ENCODE measurements at regions not wholly inside any gene's neighbourhood (a gene's known extent, or its start where the extent isn't known, plus 50 kb on each side); places are given as distances from the start of the nearest gene placed in this dataset.

DNA sequence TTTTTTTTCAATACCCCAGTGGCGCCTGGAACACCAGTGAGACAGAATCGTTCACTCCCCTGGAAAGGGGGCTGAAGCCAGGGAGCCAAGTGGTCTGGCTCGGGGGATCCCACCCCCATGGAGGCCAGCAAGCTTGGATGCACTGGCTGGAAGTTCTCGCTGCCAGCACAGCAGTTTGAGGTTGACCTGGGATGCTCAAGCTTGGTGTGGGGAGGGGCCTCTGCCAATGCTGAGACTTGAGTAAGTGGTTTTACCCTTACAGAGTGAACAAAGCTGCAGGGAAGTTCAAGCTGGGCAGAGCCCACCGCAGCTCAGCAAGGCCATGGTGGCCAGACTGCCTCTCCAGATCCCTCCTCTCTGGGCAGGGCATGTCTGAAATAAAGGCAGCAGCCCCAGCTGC is 276.2 kb upstream of the CNTN6 start:
- no peak overlapping the region for H4K8ac ChIP-seq (ENCODE audit: extremely low read depth, insufficient read depth, low read length)
- H3K4me3 ChIP-seq (ENCODE audit: extremely low read depth in 1 of 4, insufficient read depth in 2 of 4, low read depth in 3 of 4, low read length in 4 of 4): no peak overlapping the region
- H3K14ac ChIP-seq (ENCODE audit: insufficient read length): no peak overlapping the region
- H2BK5ac ChIP-seq (ENCODE audit: low read depth, low read length): no peak overlapping the region
- no peak overlapping the region for H2AK5ac ChIP-seq (ENCODE audit: low read depth, low read length)
- no peak overlapping the region for H4K91ac ChIP-seq (replicated peaks; ENCODE audit: insufficient read length, low read length)
- H3K18ac ChIP-seq (ENCODE audit: extremely low read depth, low read length): no peak overlapping the region
- no peaks in the 10 kb centered on the region for H3K36me3 ChIP-seq (ENCODE audit: control insufficient read depth in 2 of 4, insufficient read depth in 4 of 4, low read length in 3 of 4)
- H3K4me1 ChIP-seq (replicated peaks in 1 of 4; ENCODE audit: control insufficient read depth in 3 of 4, insufficient read depth in 4 of 4, low read length in 3 of 4): no peaks in the 10 kb centered on the region
- no peaks in the 10 kb centered on the region for H4K20me1 ChIP-seq (replicated peaks in 1 of 2; ENCODE audit: control insufficient read depth in 1 of 2, insufficient read depth in 2 of 2, low read length in 2 of 2)
- ChIA-PET POLR2A (ENCODE audit: partially characterized antibody) (no interaction called here), CTCF (ENCODE audit: partially characterized antibody) (no interaction called here)
- no peak overlapping the region for H3K56ac ChIP-seq (replicated peaks; ENCODE audit: insufficient read length, low read depth, low read length)
- no peak for FAIRE-seq
- H2BK12ac ChIP-seq (ENCODE audit: low read depth, low read length): no peak overlapping the region
- no peaks in the 10 kb centered on the region for H3K79me1 ChIP-seq (ENCODE audit: low read depth, low read length)
- H3K79me2 ChIP-seq (ENCODE audit: control insufficient read depth in 1 of 2, insufficient read depth in 2 of 2, low read length in 2 of 2): no peaks in the 10 kb centered on the region
- no peak for DNase-seq (ENCODE audit: low read depth in 1 of 2, low spot score in 2 of 2)
- H2AFZ ChIP-seq (ENCODE audit: low read length): no peak overlapping the region
- H3K4me2 ChIP-seq (ENCODE audit: insufficient read depth in 1 of 2, low read depth in 2 of 2, low read length in 2 of 2): no peak overlapping the region
- H2BK15ac ChIP-seq (ENCODE audit: low read length): no peak overlapping the region
- no peaks in the 10 kb centered on the region for H3K23me2 ChIP-seq (ENCODE audit: low read depth, low read length)
- H3K9me3 ChIP-seq (ENCODE audit: insufficient read depth in 2 of 2, low read depth in 1 of 2, low read length in 1 of 2): no peaks in the 10 kb centered on the region
- no peak overlapping the region for H2BK120ac ChIP-seq (replicated peaks; ENCODE audit: low read depth, low read length)
- H3K27ac ChIP-seq (ENCODE audit: low read depth, low read length): no peak overlapping the region
- H3K9ac ChIP-seq (replicated peaks in 1 of 4; ENCODE audit: extremely low read depth in 1 of 4, low read depth in 3 of 4, low read length in 3 of 4): no peak overlapping the region
- H3K4ac ChIP-seq (replicated peaks; ENCODE audit: insufficient read length, low read depth, low read length): no peak overlapping the region
- H4K5ac ChIP-seq (ENCODE audit: insufficient read length, low read depth, low read length): no peak overlapping the region
- H3K27me3 ChIP-seq (replicated peaks in 1 of 4; ENCODE audit: control insufficient read depth in 3 of 4, extremely low read depth in 1 of 4, insufficient read depth in 3 of 4, low read length in 3 of 4): no peaks in the 10 kb centered on the region
- no peak overlapping the region for H3K23ac ChIP-seq (ENCODE audit: insufficient read length)
- WGBS, 2 experiments (ENCODE audit: extremely low coverage in 1 of 2, insufficient coverage in 1 of 2, insufficient read length in 1 of 2, insufficient replicate concordance in 2 of 2, low coverage in 1 of 2, low lambda C conversion rate in 2 of 2, missing lambda C conversion rate in 1 of 2): 85% methylated on average over 5 of the region's 5 CpGs; no CpG with 5 or more reads in 1 of the 2 experiments
- H2BK20ac ChIP-seq (ENCODE audit: low read length): no peak overlapping the region
- TF ChIP-seq SUZ12 (IDR thresholded peaks at IDR 0.05; ENCODE audit: low read length) (no peak), GTF2F1 (IDR thresholded peaks at IDR 0.05; ENCODE audit: borderline replicate concordance, low read depth, low read length) (no peak), POU5F1 (IDR thresholded peaks at IDR 0.05; ENCODE audit: low read depth, low read length) (no peak), CBX8 (IDR thresholded peaks at IDR 0.05; ENCODE audit: borderline replicate concordance, low read depth, low read length) (no peak), RNF2 (IDR thresholded peaks at IDR 0.05; ENCODE audit: borderline replicate concordance, low read depth, low read length, missing control alignments, poor library complexity, severe bottlenecking) (no peak), YY1 (IDR thresholded peaks at IDR 0.05; ENCODE audit: low read depth, low read length) (no peak), TAF1 (IDR thresholded peaks at IDR 0.05; ENCODE audit: low read depth, low read length) (no peak), CTBP2 (IDR thresholded peaks at IDR 0.05; ENCODE audit: borderline replicate concordance, insufficient read depth, insufficient read length, low read length) (no peak), EZH2 (IDR thresholded peaks at IDR 0.05; ENCODE audit: low read depth, low read length, severe bottlenecking) (no peak), RBBP5 (IDR thresholded peaks at IDR 0.05; ENCODE audit: borderline replicate concordance, low read depth, low read length) (no peak)
- TF ChIP-seq, protein P1, sequence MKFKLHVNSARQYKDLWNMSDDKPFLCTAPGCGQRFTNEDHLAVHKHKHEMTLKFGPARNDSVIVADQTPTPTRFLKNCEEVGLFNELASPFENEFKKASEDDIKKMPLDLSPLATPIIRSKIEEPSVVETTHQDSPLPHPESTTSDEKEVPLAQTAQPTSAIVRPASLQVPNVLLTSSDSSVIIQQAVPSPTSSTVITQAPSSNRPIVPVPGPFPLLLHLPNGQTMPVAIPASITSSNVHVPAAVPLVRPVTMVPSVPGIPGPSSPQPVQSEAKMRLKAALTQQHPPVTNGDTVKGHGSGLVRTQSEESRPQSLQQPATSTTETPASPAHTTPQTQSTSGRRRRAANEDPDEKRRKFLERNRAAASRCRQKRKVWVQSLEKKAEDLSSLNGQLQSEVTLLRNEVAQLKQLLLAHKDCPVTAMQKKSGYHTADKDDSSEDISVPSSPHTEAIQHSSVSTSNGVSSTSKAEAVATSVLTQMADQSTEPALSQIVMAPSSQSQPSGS (IDR thresholded peaks at IDR 0.05; ENCODE audit: low read length): no peak
- TF ChIP-seq, protein P2, sequence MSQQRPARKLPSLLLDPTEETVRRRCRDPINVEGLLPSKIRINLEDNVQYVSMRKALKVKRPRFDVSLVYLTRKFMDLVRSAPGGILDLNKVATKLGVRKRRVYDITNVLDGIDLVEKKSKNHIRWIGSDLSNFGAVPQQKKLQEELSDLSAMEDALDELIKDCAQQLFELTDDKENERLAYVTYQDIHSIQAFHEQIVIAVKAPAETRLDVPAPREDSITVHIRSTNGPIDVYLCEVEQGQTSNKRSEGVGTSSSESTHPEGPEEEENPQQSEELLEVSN (IDR thresholded peaks at IDR 0.05): no peak

Data from H1 (cell line).